K562 (cell line): ENCODE measurements at regions not wholly inside any gene's neighbourhood (a gene's known extent, or its start where the extent isn't known, plus 50 kb on each side); places are given as distances from the start of the nearest gene placed in this dataset.
A peak's percentile ranks its signal among the peaks of the same experiment; 100 is the strongest.

ENCODE experiments used
- BCL6 ChIP-seq: fragments of 250-450 bp; sonication (Bioruptor Pico); IDR thresholded peaks from 2 replicates; pipeline ENCODE4 v1.4.0; 2020
- CBFA2T2 ChIP-seq: fragments of 450-650 bp; conservative IDR thresholded peaks from 2 replicates; pipeline ENCODE4 v1.6.1; 2017; ENCODE audit warnings: mild to moderate bottlenecking
- CHD1 ChIP-seq: fragments of 200-600 bp; sonication (generic); IDR thresholded peaks from one replicate; pipeline ENCODE4 v1.6.1; 2012; ENCODE audit warnings: mild to moderate bottlenecking, moderate library complexity, low read length, inconsistent platforms
- DEAF1 ChIP-seq: fragments of 450-650 bp; formaldehyde crosslinking; IDR thresholded peaks from 2 replicates; pipeline ENCODE4 v1.4.0; 2020; ENCODE audit warnings: mild to moderate bottlenecking, moderate library complexity
- EP400 ChIP-seq: fragments of 450-650 bp; IDR thresholded peaks from 2 replicates; pipeline ENCODE4 v1.6.1; 2017; ENCODE audit warnings: antibody characterized with exemption, mild to moderate bottlenecking, moderate library complexity
- ETV1 ChIP-seq: fragments of 450-650 bp; conservative IDR thresholded peaks from 2 replicates; pipeline ENCODE4 v1.6.1; 2016; ENCODE audit warnings: missing genetic modification characterization, control low read depth, low read depth, missing compliant biosample characterization
- FOXA3 ChIP-seq, 2 experiments: fragments of 450-650 bp in 1 of 2; sonication (generic) in 1 of 2; formaldehyde crosslinking; IDR thresholded peaks in 1 of 2; conservative IDR thresholded peaks in 1 of 2; 2 replicates each; pipeline versions ENCODE4 v1.4.0 to v1.8.0; 2020 to 2022; ENCODE audit warnings: mild to moderate bottlenecking in 2 of 2, missing genetic modification reagents in 1 of 2
- IFI16 ChIP-seq: fragments of 250-450 bp; sonication (Bioruptor Pico); IDR thresholded peaks from 2 replicates; pipeline ENCODE4 v2.1.2; 2022; ENCODE audit warnings: mild to moderate bottlenecking, inconsistent platforms
- JUNB ChIP-seq: fragments of 450-650 bp; formaldehyde crosslinking; conservative IDR thresholded peaks from 2 replicates; pipeline ENCODE4 v1.4.0; 2020; ENCODE audit warnings: mild to moderate bottlenecking
- MLLT1 ChIP-seq, 2 experiments: fragments of 450-650 bp; IDR thresholded peaks; 2 replicates each; pipeline ENCODE4 v1.6.1; 2016
- NR2C2 ChIP-seq, 2 experiments: fragments of 200-800 bp in 1 of 2; sonication (Bioruptor generic) in 1 of 2; sonication (generic) in 1 of 2; formaldehyde crosslinking in 1 of 2; IDR thresholded peaks; 2 replicates each; pipeline versions ENCODE4 v1.6.1 to v1.8.0; 2016 to 2022; ENCODE audit warnings: mild to moderate bottlenecking in 1 of 2, missing compliant biosample characterization in 1 of 2, missing genetic modification characterization in 1 of 2, missing genetic modification reagents in 1 of 2
- NR4A1 ChIP-seq, 2 experiments: fragments of 250-450 bp in 1 of 2; fragments of 450-650 bp in 1 of 2; sonication (Bioruptor Pico) in 1 of 2; IDR thresholded peaks; 2 replicates each; pipeline versions ENCODE4 v1.4.0 to v1.6.1; 2016 to 2020; ENCODE audit warnings: mild to moderate bottlenecking in 2 of 2, missing compliant biosample characterization in 1 of 2, missing genetic modification characterization in 1 of 2, moderate library complexity in 1 of 2
- POLR2G ChIP-seq: fragments of 200-400 bp; formaldehyde crosslinking; IDR thresholded peaks from 2 replicates; pipeline ENCODE4 v1.6.1; 2017; ENCODE audit warnings: low read depth, mild to moderate bottlenecking, antibody characterized with exemption, low read length, moderate library complexity
- TAF1 ChIP-seq: IDR thresholded peaks from 2 replicates; pipeline ENCODE4 v1.6.1; 2011; ENCODE audit warnings: mild to moderate bottlenecking, low read length, moderate library complexity; ENCODE audit not compliant: insufficient read depth, control insufficient read depth, severe bottlenecking; ENCODE audit errors: extremely low read depth
- UBTF ChIP-seq, 2 experiments: IDR thresholded peaks; 2 replicates each; pipeline ENCODE4 v1.6.1; 2012; ENCODE audit warnings: improper control_type of control experiment in 2 of 2, low read depth in 2 of 2, low read length in 2 of 2, borderline replicate concordance in 1 of 2
- ZBTB2 ChIP-seq: fragments of 450-650 bp; IDR thresholded peaks from 2 replicates; pipeline ENCODE4 v1.6.1; 2016; ENCODE audit warnings: antibody characterized with exemption
- ZNF224 ChIP-seq: sonication (generic); formaldehyde crosslinking; IDR thresholded peaks from 2 replicates; pipeline ENCODE4 v1.8.0; 2022; ENCODE audit warnings: mild to moderate bottlenecking, missing genetic modification reagents
- ZNF274 ChIP-seq: IDR thresholded peaks from 2 replicates; pipeline ENCODE4 v1.6.1; 2011; ENCODE audit warnings: low read depth, mild to moderate bottlenecking, low read length, moderate library complexity, borderline replicate concordance
- ZNF311 ChIP-seq: fragments of 250-450 bp; sonication (Bioruptor Pico); IDR thresholded peaks from 2 replicates; pipeline ENCODE4 v1.4.0; 2020; ENCODE audit warnings: mild to moderate bottlenecking, moderate library complexity
- ZNF431 ChIP-seq: sonication (generic); formaldehyde crosslinking; IDR thresholded peaks from 2 replicates; pipeline ENCODE4 v1.8.0; 2022; ENCODE audit warnings: mild to moderate bottlenecking, missing genetic modification reagents
- ZNF780A ChIP-seq: fragments of 250-450 bp; sonication (Bioruptor Pico); IDR thresholded peaks from 2 replicates; pipeline ENCODE4 v1.5.0; 2021; ENCODE audit warnings: mild to moderate bottlenecking

GRCh38 chr16:85557971-85558657 lies 55.0 kb upstream of the GSE1 start (continued):
- TF ChIP-seq DEAF1 (CRISPR knock-in tag) (no peak), ZBTB2 (no peak), TAF1 (peak; percentile 15), FOXA3 (CRISPR knock-in tag; conservative IDR thresholded peaks at IDR 0.05 in 1 of 2, IDR thresholded peaks at IDR 0.05 in 1 of 2) (peak in 1 of 2 experiments; percentile 79; a peak in 3 of 4 replicates), CBFA2T2 (no peak), ZNF224 (no peak), ZNF311 (CRISPR knock-in tag) (no peak), JUNB (CRISPR knock-in tag) (no peak), BCL6 (CRISPR knock-in tag) (no peak), ZNF274 (no peak), IFI16 (CRISPR knock-in tag) (no peak), NR2C2 (CRISPR knock-in tag; IDR thresholded peaks at IDR 0.05) (0 out of 2 replicates have a peak, but pooled peaks have one; percentile 29), NR2C2 (tag; IDR thresholded peaks at IDR 0.05) (no peak), POLR2G (no peak), ZNF431 (CRISPR knock-in tag) (0 out of 2 replicates have a peak, but pooled peaks have one; percentile 6), ETV1 (tag) (no peak), ZNF780A (CRISPR knock-in tag) (no peak), UBTF (IDR thresholded peaks at IDR 0.05; ENCODE audit: borderline replicate concordance in 1 of 2, low read depth in 2 of 2, low read length in 2 of 2) (peak; percentile 63 to 69; a peak in 2 of 4 replicates), MLLT1 (IDR thresholded peaks at IDR 0.05) (peak in 1 of 2 experiments; percentile 65; a peak in 1 of 4 replicates), EP400 (no peak), CHD1 (peak; percentile 62), NR4A1 (CRISPR knock-in tag; IDR thresholded peaks at IDR 0.05) (no peak), NR4A1 (tag; IDR thresholded peaks at IDR 0.05) (no peak)
